NAMALWA (cell line): ENCODE measurements at regions not wholly inside any gene's neighbourhood (a gene's known extent, or its start where the extent isn't known, plus 50 kb on each side); places are given as distances from the start of the nearest gene placed in this dataset.

Experiments used
- DNase-seq: peaks from one replicate; pipeline ENCODE4 v3.0.0-alpha.2; 2015; ENCODE audit warnings: low spot score

GRCh38 chr5:20537911-20538703 is 550.1 kb upstream of the CDH18 start:
- no peak for DNase-seq

- DNase-seq, result no peak
These were observed 548.8 kb upstream of the CDH18 start for GRCh38 chr5:20536813-20537212.

GRCh38 chr5:20536341-20536740 is 548.3 kb upstream of the CDH18 start:
- DNase-seq, result no peak

GRCh38 chr5:20528471-20528870 is 540.5 kb upstream of the CDH18 start:
- DNase-seq, result no peak

- no peak for DNase-seq
These were observed 537.1 kb upstream of the CDH18 start for GRCh38 chr5:20524991-20525529.

GRCh38 chr5:20522905-20523482 is 535.0 kb upstream of the CDH18 start:
- no peak for DNase-seq

- no peak for DNase-seq
These were observed 527.6 kb upstream of the CDH18 start for GRCh38 chr5:20515606-20516005.

GRCh38 chr5:20514145-20514544 is 526.1 kb upstream of the CDH18 start:
- no peak for DNase-seq

- no peak for DNase-seq
These were observed 512.5 kb upstream of the CDH18 start for GRCh38 chr5:20500546-20500945.

- DNase-seq, result no peak
These were observed 510.9 kb upstream of the CDH18 start for GRCh38 chr5:20498926-20499325.

- no peak for DNase-seq
These were observed 510.1 kb upstream of the CDH18 start for GRCh38 chr5:20498102-20498501.

GRCh38 chr5:20497356-20497755 is 509.4 kb upstream of the CDH18 start:
- no peak for DNase-seq

GRCh38 chr5:20494706-20495105 is 506.7 kb upstream of the CDH18 start:
- no peak for DNase-seq

GRCh38 chr5:20486826-20487225 is 498.8 kb upstream of the CDH18 start:
- no peak for DNase-seq

- DNase-seq, result no peak
These were observed 488.0 kb upstream of the CDH18 start for GRCh38 chr5:20476016-20476415.

- no peak for DNase-seq
These were observed 483.0 kb upstream of the CDH18 start for GRCh38 chr5:20470997-20471396.

GRCh38 chr5:20469792-20470191 is 481.8 kb upstream of the CDH18 start:
- no peak for DNase-seq

- no peak for DNase-seq
These were observed 481.4 kb upstream of the CDH18 start for GRCh38 chr5:20469390-20469789.

GRCh38 chr5:20466512-20466911 is 478.5 kb upstream of the CDH18 start:
- no peak for DNase-seq

- DNase-seq, result no peak
These were observed 475.2 kb upstream of the CDH18 start for GRCh38 chr5:20463206-20463605.

GRCh38 chr5:20446121-20446520 is 458.1 kb upstream of the CDH18 start:
- no peak for DNase-seq

GRCh38 chr5:20445326-20445860 is 457.4 kb upstream of the CDH18 start:
- no peak for DNase-seq

GRCh38 chr5:20434786-20435185 is 446.8 kb upstream of the CDH18 start:
- DNase-seq, result no peak
